OCI-LY7 (cell line): ENCODE measurements at regions not wholly inside any gene's neighbourhood (a gene's known extent, or its start where the extent isn't known, plus 50 kb on each side); places are given as distances from the start of the nearest gene placed in this dataset.
"Not testable (repeated sequence)": the region's sequence is repeated elsewhere in the genome, so short reads cannot be mapped to it uniquely, and the experiment has no call there.

Experiments used
- BruUV-seq: library from RNA; stranded (reverse); fragments of 400-500 nt; replicated peaks from 2 replicates; lab custom pipeline; 2021; lab: Mats Ljungman, UMichigan
- CTCF ChIA-PET: fragments of 300-600 bp; sonication (Branson Sonifier 250); formaldehyde crosslinking; loops from one replicate; lab custom pipeline; 2022; ENCODE audit warnings: antibody characterized with exemption; ENCODE audit not compliant: unreplicated experiment; lab: Charles Lee
- POLR2A ChIA-PET: fragments of 300-600 bp; sonication (Branson Sonifier 250); formaldehyde crosslinking; loops from one replicate; lab custom pipeline; 2022; ENCODE audit warnings: antibody characterized with exemption; lab: Charles Lee
- DNase-seq: peaks from one replicate; pipeline ENCODE4 v3.0.0-alpha.2; 2015; ENCODE audit warnings: low spot score
- H2AFZ ChIP-seq: fragments of 200-600 bp; sonication (generic), shearing (Covaris generic); 2 replicates; pipeline ENCODE4 v1.6.1; 2014; ENCODE audit warnings: mild to moderate bottlenecking, antibody characterized with exemption, low read length, moderate library complexity
- H3K27ac ChIP-seq: fragments of 200-600 bp; sonication (generic); 2 replicates; pipeline ENCODE4 v1.5.1; 2014; ENCODE audit warnings: mixed run types, low read depth, mild to moderate bottlenecking, moderate library complexity, low read length, inconsistent platforms; ENCODE audit not compliant: poor library complexity, severe bottlenecking
- H3K36me3 ChIP-seq: fragments of 200-600 bp; sonication (generic); 2 replicates; pipeline ENCODE4 v1.6.1; 2014; ENCODE audit warnings: mild to moderate bottlenecking, antibody characterized with exemption, low read length, moderate library complexity, mixed read lengths; ENCODE audit not compliant: insufficient read depth
- H3K4me1 ChIP-seq: fragments of 200-600 bp; sonication (generic); 2 replicates; pipeline ENCODE4 v1.5.1; 2014; ENCODE audit warnings: mild to moderate bottlenecking, low read length; ENCODE audit not compliant: insufficient read depth, poor library complexity, severe bottlenecking
- H3K4me2 ChIP-seq: fragments of 200-600 bp; sonication (generic); 2 replicates; pipeline ENCODE4 v1.6.1; 2014; ENCODE audit warnings: mild to moderate bottlenecking, low read length
- H3K4me3 ChIP-seq: fragments of 200-600 bp; sonication (generic); 2 replicates; pipeline ENCODE4 v1.5.1; 2014; ENCODE audit warnings: mild to moderate bottlenecking, low read depth, low read length; ENCODE audit not compliant: poor library complexity, severe bottlenecking
- H3K79me2 ChIP-seq: fragments of 200-600 bp; sonication (generic); 2 replicates; pipeline ENCODE4 v1.6.1; 2016; ENCODE audit warnings: low read depth, mild to moderate bottlenecking, low read length, moderate library complexity, mixed read lengths; ENCODE audit not compliant: insufficient read depth
- H3K9me2 ChIP-seq: fragments of 200-600 bp; sonication (generic); 2 replicates; pipeline ENCODE4 v1.6.1; 2016; ENCODE audit warnings: mild to moderate bottlenecking, low read length, mixed read lengths; ENCODE audit not compliant: insufficient read depth
- H3K9me3 ChIP-seq: fragments of 200-600 bp; sonication (generic); 2 replicates; pipeline ENCODE4 v1.6.1; 2014; ENCODE audit warnings: mild to moderate bottlenecking, mixed run types, low read length, mixed read lengths
- H4K20me1 ChIP-seq: fragments of 200-600 bp; sonication (generic); 2 replicates; pipeline ENCODE4 v1.6.1; 2014; ENCODE audit warnings: mild to moderate bottlenecking, antibody characterized with exemption, low read length, moderate library complexity, mixed read lengths; ENCODE audit not compliant: insufficient read depth
- EZH2phosphoT487 ChIP-seq: fragments of 200-600 bp; sonication (generic); IDR thresholded peaks from 2 replicates; pipeline ENCODE4 v1.6.1; 2018; ENCODE audit warnings: low read depth, borderline replicate concordance, mild to moderate bottlenecking, mixed run types, antibody characterized with exemption, low read length, moderate library complexity, mixed read lengths
- intact Hi-C: fragments of 100-400 bp; cut with micrococcal nuclease; formaldehyde crosslinking; loops from one replicate; pipeline ENCODE4 v1.10.0; 2022; ENCODE audit not compliant: unreplicated experiment
- TF ChIP-seq, protein P1 (sequence below): fragments of 200-600 bp; sonication (generic); conservative IDR thresholded peaks from 2 replicates; pipeline ENCODE4 v1.5.1; 2014; ENCODE audit warnings: mild to moderate bottlenecking, antibody characterized with exemption, low read length, moderate library complexity, mixed read lengths

DNA sequence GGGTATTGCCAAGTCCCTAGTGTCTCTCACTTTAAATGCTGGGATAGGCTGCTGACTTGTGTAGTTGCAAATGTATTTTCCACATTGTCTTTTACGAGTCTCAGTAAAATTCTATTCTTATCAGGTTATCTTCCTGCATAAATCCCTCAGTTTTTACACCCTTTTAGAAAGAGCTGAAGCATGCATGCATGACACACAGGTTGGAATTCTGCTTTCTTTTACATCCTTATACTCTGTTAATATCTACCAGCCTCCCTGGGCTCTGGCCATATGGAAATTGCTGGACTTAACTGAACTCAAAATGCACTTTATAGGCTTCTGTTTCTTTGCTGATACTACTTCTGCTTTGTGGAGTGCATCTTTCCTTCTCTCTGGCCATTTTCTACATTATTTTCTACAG is 477.4 kb downstream of the FRK start:
- no peaks in the 10 kb centered on the region for H3K79me2 ChIP-seq
- no peak overlapping the region for H3K4me3 ChIP-seq
- CTCF ChIA-PET: no interaction called here
- no TSS peak for BruUV-seq
- H4K20me1 ChIP-seq: no peaks in the 10 kb centered on the region
- no peaks in the 10 kb centered on the region for H3K9me2 ChIP-seq
- POLR2A ChIA-PET: interaction anchor here (0.6 kb wide), 1 partner anchor 15 kb away, joined by 3 read pairs; no protein-coding TSS in a partner anchor
- H3K36me3 ChIP-seq: no peaks in the 10 kb centered on the region
- H3K27ac ChIP-seq: no peak overlapping the region
- H3K4me2 ChIP-seq: no peak overlapping the region
- intact Hi-C loops: no loop called here
- no peaks in the 10 kb centered on the region for H3K4me1 ChIP-seq
- no peaks in the 10 kb centered on the region for H3K9me3 ChIP-seq
- H2AFZ ChIP-seq: no peak overlapping the region
- DNase-seq: no peak
- TF ChIP-seq, protein P1, sequence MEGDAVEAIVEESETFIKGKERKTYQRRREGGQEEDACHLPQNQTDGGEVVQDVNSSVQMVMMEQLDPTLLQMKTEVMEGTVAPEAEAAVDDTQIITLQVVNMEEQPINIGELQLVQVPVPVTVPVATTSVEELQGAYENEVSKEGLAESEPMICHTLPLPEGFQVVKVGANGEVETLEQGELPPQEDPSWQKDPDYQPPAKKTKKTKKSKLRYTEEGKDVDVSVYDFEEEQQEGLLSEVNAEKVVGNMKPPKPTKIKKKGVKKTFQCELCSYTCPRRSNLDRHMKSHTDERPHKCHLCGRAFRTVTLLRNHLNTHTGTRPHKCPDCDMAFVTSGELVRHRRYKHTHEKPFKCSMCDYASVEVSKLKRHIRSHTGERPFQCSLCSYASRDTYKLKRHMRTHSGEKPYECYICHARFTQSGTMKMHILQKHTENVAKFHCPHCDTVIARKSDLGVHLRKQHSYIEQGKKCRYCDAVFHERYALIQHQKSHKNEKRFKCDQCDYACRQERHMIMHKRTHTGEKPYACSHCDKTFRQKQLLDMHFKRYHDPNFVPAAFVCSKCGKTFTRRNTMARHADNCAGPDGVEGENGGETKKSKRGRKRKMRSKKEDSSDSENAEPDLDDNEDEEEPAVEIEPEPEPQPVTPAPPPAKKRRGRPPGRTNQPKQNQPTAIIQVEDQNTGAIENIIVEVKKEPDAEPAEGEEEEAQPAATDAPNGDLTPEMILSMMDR: no peak
- TF ChIP-seq EZH2phosphoT487: no peak

DNA sequence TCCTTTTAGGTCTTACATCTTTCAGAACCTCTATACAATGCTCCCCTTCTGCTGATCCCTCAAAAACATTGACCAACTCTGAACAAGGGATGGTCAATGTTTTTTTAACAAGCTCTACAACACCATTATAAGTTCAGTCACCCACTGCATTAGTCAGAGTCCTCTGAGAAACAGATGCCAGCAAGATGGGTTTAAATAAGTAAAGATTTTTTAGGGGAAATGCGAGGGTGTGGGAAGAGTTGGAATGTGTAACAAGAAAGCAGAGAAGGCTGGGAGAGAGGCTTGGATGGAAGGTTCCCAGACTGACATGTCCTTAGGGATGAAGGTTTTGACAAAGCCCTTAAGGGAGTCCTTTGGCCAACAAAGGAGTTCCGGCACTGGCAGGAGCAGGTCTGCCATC is 478.3 kb downstream of the FRK start:
- no peaks in the 10 kb centered on the region for H3K9me3 ChIP-seq
- intact Hi-C loops: no loop called here
- H3K4me1 ChIP-seq: no peaks in the 10 kb centered on the region
- H4K20me1 ChIP-seq: no peaks in the 10 kb centered on the region
- CTCF ChIA-PET: no interaction called here
- TF ChIP-seq, protein P1: no peak
- no peak for TF ChIP-seq EZH2phosphoT487
- DNase-seq: no peak
- no peak overlapping the region for H2AFZ ChIP-seq
- H3K36me3 ChIP-seq: no peaks in the 10 kb centered on the region
- H3K27ac ChIP-seq: no peak overlapping the region
- BruUV-seq: no TSS peak
- no peak overlapping the region for H3K4me3 ChIP-seq
- no peaks in the 10 kb centered on the region for H3K9me2 ChIP-seq
- H3K4me2 ChIP-seq: no peak overlapping the region
- H3K79me2 ChIP-seq: no peaks in the 10 kb centered on the region
- POLR2A ChIA-PET: no interaction called here

DNA sequence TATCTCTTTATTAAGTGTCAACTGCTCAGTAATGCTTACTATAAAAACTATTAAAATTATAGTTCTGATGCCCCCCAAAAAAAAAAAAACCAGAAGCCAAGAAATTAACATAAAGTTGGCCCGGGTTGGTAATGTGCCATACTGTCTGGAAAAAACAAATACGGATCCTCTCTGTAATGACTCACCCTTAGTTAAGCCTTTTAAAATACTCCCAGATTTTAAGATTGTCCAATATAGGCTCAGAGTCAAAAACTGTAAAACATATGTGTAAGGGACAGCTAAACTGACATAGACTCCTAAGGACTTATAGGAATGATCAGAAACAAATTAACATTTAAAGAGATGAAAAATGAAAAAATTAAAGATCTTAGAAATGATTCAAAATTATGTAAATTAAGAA is 481.1 kb downstream of the FRK start:
- H3K4me1 ChIP-seq, BruUV-seq, H4K20me1 ChIP-seq, H3K4me3 ChIP-seq, H3K36me3 ChIP-seq, CTCF ChIA-PET, H3K27ac ChIP-seq, H3K9me2 ChIP-seq, H3K4me2 ChIP-seq, H2AFZ ChIP-seq, DNase-seq, H3K79me2 ChIP-seq, intact Hi-C loops, H3K9me3 ChIP-seq: not testable (repeated sequence)
- POLR2A ChIA-PET: interaction anchor here (0.7 kb wide), 1 partner anchor 1220 kb away, joined by 4 read pairs; no protein-coding TSS in a partner anchor
